ENCODE measurements at regions not wholly inside any gene's neighbourhood (a gene's known extent, or its start where the extent isn't known, plus 50 kb on each side); places are given as distances from the start of the nearest gene placed in this dataset.

DNA sequence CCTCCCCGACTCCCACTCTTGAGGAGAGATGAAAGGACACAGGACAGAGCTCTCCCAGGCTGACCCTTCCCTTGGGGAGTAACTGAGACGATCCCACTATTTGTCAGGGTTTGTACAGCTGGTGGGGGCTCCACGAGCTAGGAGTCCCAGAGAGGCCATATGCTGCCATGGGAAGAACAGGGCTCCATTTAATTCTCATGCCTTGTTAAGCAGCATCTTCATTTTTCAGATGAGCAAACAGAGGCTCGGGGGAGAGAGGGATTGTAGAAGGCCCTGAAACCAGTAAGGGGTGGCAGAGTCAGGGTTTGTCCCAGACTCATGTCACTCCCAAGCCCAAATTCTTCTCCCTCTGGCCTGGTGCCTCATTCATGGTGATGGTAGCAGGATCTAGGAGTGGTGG, 176.4 kb downstream of the NSG2 start:
- no peak for TF ChIP-seq CTCF (conservative IDR thresholded peaks at IDR 0.05 in 1 of 2, IDR thresholded peaks at IDR 0.05 in 1 of 2; ENCODE audit: low read depth in 1 of 2, low read length in 2 of 2)
- no peak for TF ChIP-seq EZH2 (IDR thresholded peaks at IDR 0.05; ENCODE audit: low read length, missing control alignments)
